ENCODE measurements at regions not wholly inside any gene's neighbourhood (a gene's known extent, or its start where the extent isn't known, plus 50 kb on each side); places are given as distances from the start of the nearest gene placed in this dataset.

- DNase-seq = no peak
Observed at GRCh38 chr12:77388445-77389265, 323.3 kb upstream of the E2F7 start.

- DNase-seq = no peak
Observed at GRCh38 chr12:77387671-77388070, 322.3 kb upstream of the E2F7 start.

- DNase-seq = no peak
Observed at GRCh38 chr12:77387214-77387613, 321.8 kb upstream of the E2F7 start.

GRCh38 chr12:77384941-77385340, 319.6 kb upstream of the E2F7 start:
- no peak for DNase-seq

- no peak for DNase-seq
Observed at GRCh38 chr12:77382096-77382742, 316.9 kb upstream of the E2F7 start.

- no peak for DNase-seq
Observed at GRCh38 chr12:77377622-77378021, 312.3 kb upstream of the E2F7 start.

- DNase-seq = no peak
Observed at GRCh38 chr12:77377116-77377515, 311.7 kb upstream of the E2F7 start.

GRCh38 chr12:77374673-77375072, 309.3 kb upstream of the E2F7 start:
- DNase-seq = no peak

- no peak for DNase-seq
Observed at GRCh38 chr12:77372494-77372893, 307.1 kb upstream of the E2F7 start.

- DNase-seq = no peak
Observed at GRCh38 chr12:77372026-77372425, 306.7 kb upstream of the E2F7 start.

- no peak for DNase-seq
Observed at GRCh38 chr12:77368379-77368778, 303.0 kb upstream of the E2F7 start.

GRCh38 chr12:77366616-77367015, 301.2 kb upstream of the E2F7 start:
- no peak for DNase-seq

GRCh38 chr12:77364400-77364799, 299.0 kb upstream of the E2F7 start:
- DNase-seq = no peak

- no peak for DNase-seq
Observed at GRCh38 chr12:77362509-77363210, 297.3 kb upstream of the E2F7 start.

GRCh38 chr12:77357655-77358054, 292.3 kb upstream of the E2F7 start:
- no peak for DNase-seq

GRCh38 chr12:77354766-77355362, 289.5 kb upstream of the E2F7 start:
- DNase-seq = no peak

- DNase-seq = no peak
Observed at GRCh38 chr12:77352946-77353345, 287.6 kb upstream of the E2F7 start.

- no peak for DNase-seq
Observed at GRCh38 chr12:77351860-77352259, 286.5 kb upstream of the E2F7 start.

- no peak for DNase-seq
Observed at GRCh38 chr12:77349689-77350370, 284.5 kb upstream of the E2F7 start.

- no peak for DNase-seq
Observed at GRCh38 chr12:77347017-77347416, 281.6 kb upstream of the E2F7 start.

- DNase-seq = no peak
Observed at GRCh38 chr12:77345336-77345735, 280.0 kb upstream of the E2F7 start.

- no peak for DNase-seq
Observed at GRCh38 chr12:77344651-77345050, 279.3 kb upstream of the E2F7 start.

- DNase-seq = no peak
Observed at GRCh38 chr12:77343291-77343690, 277.9 kb upstream of the E2F7 start.

All from stimulated activated CD4-positive, alpha-beta T cell treated with anti-CD3 and anti-CD28 coated beads, Interleukin-12 subunit alpha, Interleukin-12 subunit beta, amount 100 ng/mL, for 4 hours (primary cell).